ENCODE measurements at regions not wholly inside any gene's neighbourhood (a gene's known extent, or its start where the extent isn't known, plus 50 kb on each side); places are given as distances from the start of the nearest gene placed in this dataset.
A peak's percentile ranks its signal among the peaks of the same experiment; 100 is the strongest.

DNA sequence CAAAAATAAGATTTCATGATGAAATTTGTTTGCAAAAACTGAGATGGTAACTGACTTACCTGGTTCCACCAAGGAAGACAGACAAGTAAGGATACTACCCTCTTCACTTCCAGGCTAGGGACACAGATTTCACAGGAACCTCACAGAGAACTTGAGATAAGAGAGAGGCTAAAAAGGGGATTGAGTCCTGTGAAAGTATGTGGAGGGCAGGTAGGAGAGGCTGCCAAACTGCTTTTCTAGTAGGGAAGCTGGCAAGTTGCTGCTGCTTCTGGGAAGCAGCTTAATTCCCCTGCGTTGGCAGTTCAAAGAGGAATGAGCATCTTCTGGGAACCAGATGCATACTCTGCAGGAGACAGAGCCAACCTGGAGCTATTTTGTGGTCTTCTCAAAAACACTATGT, 841.6 kb downstream of the CCSER2 start:
- H3K4me3 ChIP-seq = no peak overlapping the region
- no peaks in the 10 kb centered on the region for H3K4me1 ChIP-seq
- WGBS, 2 donors = 76 to 78% methylated on average over 1 of the region's 1 CpG
- intact Hi-C loops (cut with DNase I) = no loop called here
- H3K27me3 ChIP-seq = no peaks in the 10 kb centered on the region
- no peak overlapping the region for H3K27ac ChIP-seq
- no peak for ATAC-seq
- no peak for DNase-seq
- H3K36me3 ChIP-seq (replicated peaks in 1 of 2; ENCODE audit: insufficient read depth in 1 of 2, low read depth in 2 of 2) = no peaks in the 10 kb centered on the region
- no peaks in the 10 kb centered on the region for H3K9me3 ChIP-seq
- no peak for TF ChIP-seq POLR2A (IDR thresholded peaks at IDR 0.05)
- TF ChIP-seq, protein P1, sequence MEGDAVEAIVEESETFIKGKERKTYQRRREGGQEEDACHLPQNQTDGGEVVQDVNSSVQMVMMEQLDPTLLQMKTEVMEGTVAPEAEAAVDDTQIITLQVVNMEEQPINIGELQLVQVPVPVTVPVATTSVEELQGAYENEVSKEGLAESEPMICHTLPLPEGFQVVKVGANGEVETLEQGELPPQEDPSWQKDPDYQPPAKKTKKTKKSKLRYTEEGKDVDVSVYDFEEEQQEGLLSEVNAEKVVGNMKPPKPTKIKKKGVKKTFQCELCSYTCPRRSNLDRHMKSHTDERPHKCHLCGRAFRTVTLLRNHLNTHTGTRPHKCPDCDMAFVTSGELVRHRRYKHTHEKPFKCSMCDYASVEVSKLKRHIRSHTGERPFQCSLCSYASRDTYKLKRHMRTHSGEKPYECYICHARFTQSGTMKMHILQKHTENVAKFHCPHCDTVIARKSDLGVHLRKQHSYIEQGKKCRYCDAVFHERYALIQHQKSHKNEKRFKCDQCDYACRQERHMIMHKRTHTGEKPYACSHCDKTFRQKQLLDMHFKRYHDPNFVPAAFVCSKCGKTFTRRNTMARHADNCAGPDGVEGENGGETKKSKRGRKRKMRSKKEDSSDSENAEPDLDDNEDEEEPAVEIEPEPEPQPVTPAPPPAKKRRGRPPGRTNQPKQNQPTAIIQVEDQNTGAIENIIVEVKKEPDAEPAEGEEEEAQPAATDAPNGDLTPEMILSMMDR (IDR thresholded peaks at IDR 0.05) = no peak

DNA sequence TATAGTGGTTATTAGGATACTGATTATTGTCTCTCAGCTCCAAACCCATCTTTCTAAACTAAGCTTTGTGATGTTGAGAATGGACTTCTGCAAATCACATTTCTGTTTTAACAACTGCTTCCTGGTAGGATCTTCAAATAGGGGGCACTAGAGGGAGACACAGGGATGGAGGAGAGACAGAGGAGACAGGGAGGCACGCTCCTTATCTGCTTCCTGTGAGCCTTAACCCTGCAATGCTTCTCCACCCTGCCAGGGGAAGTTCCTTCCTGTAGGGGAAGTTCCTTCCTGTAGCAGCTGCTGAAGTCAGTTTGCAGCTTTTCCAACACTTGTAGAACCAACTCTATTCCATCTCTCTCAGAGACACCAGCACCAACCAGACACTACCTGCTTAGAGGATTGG, 847.2 kb downstream of the CCSER2 start:
- Histone ChIP-seq H3K9me3 (no peaks in the 10 kb centered on the region), H3K27ac (no peak overlapping the region), H3K27me3 (no peaks in the 10 kb centered on the region), H3K4me3 (no peak overlapping the region), H3K4me1 (no peaks in the 10 kb centered on the region), H3K36me3 (replicated peaks in 1 of 2; ENCODE audit: insufficient read depth in 1 of 2, low read depth in 2 of 2) (no peaks in the 10 kb centered on the region)
- intact Hi-C loops (cut with DNase I) = no loop called here
- TF ChIP-seq, protein P1 (IDR thresholded peaks at IDR 0.05) = no peak
- TF ChIP-seq POLR2A (IDR thresholded peaks at IDR 0.05) = no peak
- ATAC-seq (no peak), DNase-seq (no peak)
- WGBS, 2 donors = 47 to 73% methylated on average over 1 of the region's 1 CpG

DNA sequence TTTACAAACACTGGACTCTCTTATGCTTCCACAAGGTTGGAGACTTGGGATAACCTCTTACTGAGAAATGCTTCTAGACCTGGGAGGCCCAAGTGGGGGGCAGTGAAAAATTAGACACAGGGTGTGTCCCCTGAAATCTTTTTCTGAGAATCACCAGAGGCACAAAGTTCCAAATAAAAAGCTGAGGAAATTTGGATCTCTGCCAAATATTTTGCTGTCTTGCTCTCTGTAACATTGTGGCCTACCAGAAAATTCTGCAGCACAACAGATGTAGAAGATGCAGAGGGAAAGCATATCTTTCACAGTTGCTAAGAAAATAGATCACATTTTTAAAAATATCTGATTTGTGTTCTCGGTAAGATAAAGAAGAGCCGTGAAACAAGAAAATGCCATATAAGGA, 849.4 kb downstream of the CCSER2 start:
- H3K4me1 ChIP-seq = no peaks in the 10 kb centered on the region
- 92 to 93% methylated on average over 2 of the region's 2 CpGs for WGBS, 2 donors
- H3K9me3 ChIP-seq = no peaks in the 10 kb centered on the region
- ATAC-seq (no peak), DNase-seq (no peak)
- H3K27ac ChIP-seq = no peak overlapping the region
- H3K4me3 ChIP-seq = no peak overlapping the region
- H3K27me3 ChIP-seq = no peaks in the 10 kb centered on the region
- TF ChIP-seq, protein P1 (IDR thresholded peaks at IDR 0.05) = no peak
- TF ChIP-seq POLR2A (IDR thresholded peaks at IDR 0.05) = no peak
- intact Hi-C loops (cut with DNase I) = no loop called here
- no peaks in the 10 kb centered on the region for H3K36me3 ChIP-seq (replicated peaks in 1 of 2; ENCODE audit: insufficient read depth in 1 of 2, low read depth in 2 of 2)

DNA sequence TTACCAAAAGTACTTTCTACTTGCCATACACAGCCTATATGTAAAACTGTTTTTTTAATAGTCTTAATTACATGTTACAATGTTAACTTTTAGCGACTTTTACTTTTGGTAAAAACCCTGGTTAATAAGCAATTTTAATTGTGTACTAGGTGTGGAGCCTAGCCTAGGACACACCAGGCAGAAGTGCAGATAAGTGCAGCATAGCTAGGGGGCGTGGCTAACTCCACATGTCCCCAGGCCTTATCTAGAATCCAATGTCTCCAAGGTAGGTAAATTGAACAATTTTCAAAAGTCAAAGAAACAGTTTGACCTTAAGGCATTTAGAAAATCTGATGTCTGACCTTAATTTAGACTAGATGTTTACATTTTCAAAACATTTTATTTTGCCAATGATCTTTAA, 858.7 kb downstream of the CCSER2 start:
- Histone ChIP-seq H3K27me3 (no peaks in the 10 kb centered on the region), H3K4me1 (peaks cover 6% of the 10 kb centered on the region), H3K4me3 (no peak overlapping the region), H3K36me3 (replicated peaks in 1 of 2; ENCODE audit: insufficient read depth in 1 of 2, low read depth in 2 of 2) (no peaks in the 10 kb centered on the region), H3K27ac (no peak overlapping the region), H3K9me3 (no peaks in the 10 kb centered on the region)
- TF ChIP-seq POLR2A (IDR thresholded peaks at IDR 0.05) = no peak
- TF ChIP-seq, protein P1 (IDR thresholded peaks at IDR 0.05) = no peak
- ATAC-seq (no peak), DNase-seq (peak; percentile 31 to 67 (median 38))
- WGBS, 2 donors = 27 to 43% methylated on average over 2 of the region's 2 CpGs
- intact Hi-C loops (cut with DNase I) = no loop called here

DNA sequence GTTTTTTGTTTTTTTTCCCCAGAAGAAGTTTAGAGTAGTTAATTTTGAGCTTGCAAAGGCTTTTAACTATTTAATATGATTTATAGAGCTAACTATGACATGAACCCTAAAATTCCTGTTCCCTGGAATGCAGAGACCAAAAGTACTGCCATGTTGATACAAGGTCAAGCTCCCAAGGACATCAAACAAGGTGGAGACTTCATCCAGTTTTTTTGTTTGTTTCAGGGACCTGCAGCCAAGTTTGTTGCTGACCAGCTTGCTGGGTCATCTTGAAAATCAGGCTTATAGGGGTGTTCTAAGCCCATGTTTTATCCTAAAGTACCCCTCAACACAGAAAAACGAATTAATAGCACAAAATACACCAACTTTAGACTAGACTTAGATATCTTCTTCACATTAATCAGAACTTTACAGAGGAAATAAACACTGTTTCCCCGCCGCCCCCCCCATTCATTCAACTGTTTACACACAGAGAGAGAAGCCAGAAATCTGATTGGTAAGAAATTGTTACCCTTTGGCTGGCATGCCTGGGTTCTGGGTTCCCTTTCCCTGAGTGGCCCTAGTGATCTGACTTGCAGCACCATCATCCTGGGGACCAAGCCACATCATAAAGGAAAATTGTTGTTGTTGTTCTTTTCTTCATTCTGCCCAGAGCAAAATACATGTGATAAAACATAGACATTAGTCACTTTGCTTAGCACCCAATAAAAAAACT, 860.5 kb downstream of the CCSER2 start:
- WGBS, 2 donors = 22 to 58% methylated on average over 3 of the region's 3 CpGs
- TF ChIP-seq, protein P1 (IDR thresholded peaks at IDR 0.05) = no peak
- no peak for TF ChIP-seq POLR2A (IDR thresholded peaks at IDR 0.05)
- no peak overlapping the region for H3K27ac ChIP-seq

More for the DNA sequence above, 860.5 kb downstream of the CCSER2 start:
- ATAC-seq (no peak), DNase-seq (no peak)
- peaks cover 6% of the 10 kb centered on the region for H3K4me1 ChIP-seq
- intact Hi-C loops (cut with DNase I) = no loop called here
- no peak overlapping the region for H3K4me3 ChIP-seq
- no peaks in the 10 kb centered on the region for H3K27me3 ChIP-seq
- H3K36me3 ChIP-seq (replicated peaks in 1 of 2; ENCODE audit: insufficient read depth in 1 of 2, low read depth in 2 of 2) = no peaks in the 10 kb centered on the region
- H3K9me3 ChIP-seq = no peaks in the 10 kb centered on the region
